ENCODE measurements at regions not wholly inside any gene's neighbourhood (a gene's known extent, or its start where the extent isn't known, plus 50 kb on each side); places are given as distances from the start of the nearest gene placed in this dataset.

DNA sequence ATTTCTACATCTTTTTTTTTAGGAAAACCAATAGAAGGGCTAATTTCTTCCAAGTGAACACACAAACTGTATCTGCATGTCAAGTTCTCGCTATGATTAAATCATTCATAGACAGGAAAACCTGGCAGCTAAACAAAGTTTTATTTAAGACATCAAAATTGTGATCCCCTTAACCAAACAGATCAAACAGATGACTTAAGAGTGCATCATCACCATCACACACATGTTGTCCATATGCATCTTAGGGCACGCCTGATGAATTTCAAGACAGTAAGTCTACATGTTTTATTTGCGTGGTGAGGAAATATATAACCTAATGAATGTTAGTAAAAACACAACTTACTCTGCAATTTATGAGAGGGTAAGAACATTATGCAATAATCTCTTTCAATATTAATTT lies 317.0 kb upstream of the ANXA10 start:
- no peak for TF ChIP-seq SPI1 (IDR thresholded peaks at IDR 0.05; ENCODE audit: low read depth, low read length)
- TF ChIP-seq TAF1 (IDR thresholded peaks at IDR 0.05; ENCODE audit: low read depth, low read length) = no peak
- no peak for TF ChIP-seq POLR2A (IDR thresholded peaks at IDR 0.05; ENCODE audit: low read depth, low read length)
- no peak for TF ChIP-seq POU2F2 (IDR thresholded peaks at IDR 0.05; ENCODE audit: low read depth, low read length)
- no peak for TF ChIP-seq POLR2AphosphoS5 (IDR thresholded peaks at IDR 0.05; ENCODE audit: low read depth, low read length)
- TF ChIP-seq PAX5 (IDR thresholded peaks at IDR 0.05; ENCODE audit: insufficient read depth, low read length, severe bottlenecking) = no peak
- DNase-seq (ENCODE audit: insufficient read length, low spot score) (no peak), FAIRE-seq (no peak)

DNA sequence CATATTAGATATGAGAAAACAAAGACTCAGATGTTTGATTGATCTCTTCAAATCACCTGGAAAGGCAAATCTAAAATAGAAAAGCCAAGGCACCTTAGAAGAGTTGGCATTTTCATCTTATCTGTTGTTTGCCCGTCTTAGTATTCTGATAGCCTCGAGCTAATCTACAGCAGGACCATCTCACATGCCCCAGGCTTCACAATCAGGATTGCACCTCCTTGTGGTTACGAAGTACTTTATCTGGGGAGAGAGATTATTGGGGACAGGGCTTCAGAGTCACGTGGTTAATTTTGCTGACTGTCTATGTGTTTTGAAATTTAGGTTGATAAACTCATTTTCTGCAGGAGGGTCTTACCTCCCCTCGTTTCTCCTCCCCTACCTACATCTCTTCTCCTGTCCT lies 313.1 kb upstream of the ANXA10 start:
- TF ChIP-seq SPI1 (IDR thresholded peaks at IDR 0.05; ENCODE audit: low read depth, low read length) (no peak), POLR2AphosphoS5 (IDR thresholded peaks at IDR 0.05; ENCODE audit: low read depth, low read length) (no peak), PAX5 (IDR thresholded peaks at IDR 0.05; ENCODE audit: insufficient read depth, low read length, severe bottlenecking) (no peak), TAF1 (IDR thresholded peaks at IDR 0.05; ENCODE audit: low read depth, low read length) (no peak), POLR2A (IDR thresholded peaks at IDR 0.05; ENCODE audit: low read depth, low read length) (no peak), POU2F2 (IDR thresholded peaks at IDR 0.05; ENCODE audit: low read depth, low read length) (no peak)
- FAIRE-seq (no peak), DNase-seq (ENCODE audit: insufficient read length, low spot score) (no peak)

DNA sequence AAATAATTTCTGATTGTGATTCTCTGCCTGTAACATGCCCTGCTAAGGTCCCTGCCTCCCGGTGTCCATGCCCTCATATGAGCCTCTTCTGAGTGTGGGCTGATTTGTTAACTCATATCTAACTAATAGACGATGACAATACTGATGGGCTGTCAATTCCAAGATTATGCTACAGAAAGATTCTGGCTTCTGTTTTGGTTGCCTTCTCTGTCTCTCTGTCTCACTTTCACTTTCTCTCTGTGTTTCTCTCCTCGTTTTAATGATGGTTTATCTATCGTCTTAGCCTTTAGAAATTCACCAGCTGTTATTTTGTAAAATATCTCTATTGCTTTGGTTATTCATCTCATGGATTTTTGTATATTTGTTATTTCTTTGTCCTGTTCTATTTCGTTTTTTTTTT lies 312.5 kb upstream of the ANXA10 start:
- no peak for DNase-seq (ENCODE audit: insufficient read length, low spot score)
- TF ChIP-seq SPI1 (IDR thresholded peaks at IDR 0.05; ENCODE audit: low read depth, low read length) (no peak), PAX5 (IDR thresholded peaks at IDR 0.05; ENCODE audit: insufficient read depth, low read length, severe bottlenecking) (no peak), POU2F2 (IDR thresholded peaks at IDR 0.05; ENCODE audit: low read depth, low read length) (no peak), POLR2A (IDR thresholded peaks at IDR 0.05; ENCODE audit: low read depth, low read length) (no peak), POLR2AphosphoS5 (IDR thresholded peaks at IDR 0.05; ENCODE audit: low read depth, low read length) (no peak)
- FAIRE-seq = no peak

DNA sequence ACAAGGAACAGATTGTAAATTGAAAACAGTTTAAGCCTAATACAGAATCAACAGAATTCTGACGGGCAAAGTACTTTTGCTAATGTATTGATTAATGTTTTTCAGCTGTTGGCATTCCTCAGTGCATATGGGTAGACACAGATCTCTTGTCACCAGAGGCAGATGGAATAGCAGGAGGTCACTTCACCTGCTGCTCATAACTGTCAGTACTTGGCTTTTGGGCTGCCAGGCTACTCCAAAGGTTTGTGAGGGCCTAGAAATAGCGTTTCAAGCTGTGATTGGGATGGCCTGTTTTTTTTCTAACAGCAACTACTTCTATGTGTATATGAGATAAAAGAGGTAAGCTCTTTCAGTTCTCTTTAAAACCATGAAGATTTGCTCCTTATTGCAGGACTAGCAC lies 307.5 kb upstream of the ANXA10 start:
- FAIRE-seq (no peak), DNase-seq (ENCODE audit: insufficient read length, low spot score) (no peak)
- no peak for TF ChIP-seq POLR2A (IDR thresholded peaks at IDR 0.05; ENCODE audit: low read depth, low read length)
- no peak for TF ChIP-seq POLR2AphosphoS5 (IDR thresholded peaks at IDR 0.05; ENCODE audit: low read depth, low read length)
- no peak for TF ChIP-seq POU2F2 (IDR thresholded peaks at IDR 0.05; ENCODE audit: low read depth, low read length)
- TF ChIP-seq TAF1 (IDR thresholded peaks at IDR 0.05; ENCODE audit: low read depth, low read length) = no peak
- no peak for TF ChIP-seq PAX5 (IDR thresholded peaks at IDR 0.05; ENCODE audit: insufficient read depth, low read length, severe bottlenecking)

DNA sequence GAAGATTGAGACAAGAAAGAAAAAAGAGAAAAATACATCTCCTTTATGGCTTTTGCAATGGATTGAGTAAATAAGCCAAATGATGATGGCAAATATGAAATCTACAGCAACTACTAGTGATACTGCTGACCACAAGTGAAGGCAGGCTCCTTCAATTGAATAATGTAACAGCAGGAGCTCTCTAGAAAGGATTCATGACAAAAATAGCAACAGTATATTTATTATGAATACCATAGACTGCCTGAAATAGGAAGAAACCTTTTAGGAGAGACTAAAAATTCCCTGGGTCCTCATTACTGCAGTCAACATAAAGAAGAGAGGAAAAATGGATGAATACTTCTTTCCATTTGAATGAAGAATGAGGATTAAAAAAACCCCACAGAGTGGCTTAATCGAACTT lies 306.8 kb upstream of the ANXA10 start:
- FAIRE-seq (no peak), DNase-seq (ENCODE audit: insufficient read length, low spot score) (no peak)
- no peak for TF ChIP-seq POLR2AphosphoS5 (IDR thresholded peaks at IDR 0.05; ENCODE audit: low read depth, low read length)
- TF ChIP-seq POU2F2 (IDR thresholded peaks at IDR 0.05; ENCODE audit: low read depth, low read length) = no peak

DNA sequence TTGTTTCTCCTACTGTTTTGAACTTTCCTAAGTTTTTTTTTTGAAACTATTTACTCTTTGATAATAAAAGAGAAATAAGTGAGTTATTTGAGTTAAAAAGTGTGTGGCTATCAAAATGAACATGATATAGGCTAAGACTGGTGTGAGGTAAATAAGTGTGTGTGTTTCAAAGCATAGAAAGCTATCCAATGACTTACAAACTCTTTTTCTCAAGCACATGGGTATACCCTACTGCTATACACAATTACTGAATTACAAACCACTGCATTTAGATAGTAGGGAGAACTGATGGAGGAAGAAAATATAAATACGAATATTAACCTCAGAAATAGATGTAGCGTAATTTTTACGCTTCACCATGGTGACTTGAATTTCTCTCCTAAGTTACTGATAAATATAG lies 305.8 kb upstream of the ANXA10 start:
- FAIRE-seq = no peak
- no peak for DNase-seq (ENCODE audit: insufficient read length, low spot score)
- TF ChIP-seq POLR2A (IDR thresholded peaks at IDR 0.05; ENCODE audit: low read depth, low read length) = no peak
- no peak for TF ChIP-seq SPI1 (IDR thresholded peaks at IDR 0.05; ENCODE audit: low read depth, low read length)
- no peak for TF ChIP-seq POU2F2 (IDR thresholded peaks at IDR 0.05; ENCODE audit: low read depth, low read length)
- TF ChIP-seq POLR2AphosphoS5 (IDR thresholded peaks at IDR 0.05; ENCODE audit: low read depth, low read length) = no peak
- TF ChIP-seq PAX5 (IDR thresholded peaks at IDR 0.05; ENCODE audit: insufficient read depth, low read length, severe bottlenecking) = no peak
- no peak for TF ChIP-seq TAF1 (IDR thresholded peaks at IDR 0.05; ENCODE audit: low read depth, low read length)

DNA sequence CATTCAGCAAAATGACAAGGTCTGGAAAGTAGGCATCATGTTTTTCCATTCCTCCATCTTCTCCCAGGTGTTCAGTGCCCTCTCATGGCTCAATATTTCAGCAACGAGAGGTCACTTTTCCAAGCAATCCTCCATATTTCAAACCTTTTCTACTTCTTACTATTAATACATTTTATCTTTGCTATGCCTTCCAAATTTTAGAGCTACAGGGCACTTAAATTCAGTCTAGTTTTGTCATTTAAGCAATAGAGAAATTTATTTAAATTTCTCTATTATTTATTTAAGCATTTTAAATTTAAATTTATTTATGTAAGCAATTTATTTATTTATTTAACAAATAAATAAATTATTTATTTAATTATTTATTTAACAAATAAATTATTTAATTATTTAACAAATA lies 305.1 kb upstream of the ANXA10 start:
- TF ChIP-seq POLR2A (IDR thresholded peaks at IDR 0.05; ENCODE audit: low read depth, low read length) (no peak), SPI1 (IDR thresholded peaks at IDR 0.05; ENCODE audit: low read depth, low read length) (no peak), POLR2AphosphoS5 (IDR thresholded peaks at IDR 0.05; ENCODE audit: low read depth, low read length) (no peak), POU2F2 (IDR thresholded peaks at IDR 0.05; ENCODE audit: low read depth, low read length) (no peak), PAX5 (IDR thresholded peaks at IDR 0.05; ENCODE audit: insufficient read depth, low read length, severe bottlenecking) (no peak), TAF1 (IDR thresholded peaks at IDR 0.05; ENCODE audit: low read depth, low read length) (no peak)
- no peak for DNase-seq (ENCODE audit: insufficient read length, low spot score)
- no peak for FAIRE-seq

DNA sequence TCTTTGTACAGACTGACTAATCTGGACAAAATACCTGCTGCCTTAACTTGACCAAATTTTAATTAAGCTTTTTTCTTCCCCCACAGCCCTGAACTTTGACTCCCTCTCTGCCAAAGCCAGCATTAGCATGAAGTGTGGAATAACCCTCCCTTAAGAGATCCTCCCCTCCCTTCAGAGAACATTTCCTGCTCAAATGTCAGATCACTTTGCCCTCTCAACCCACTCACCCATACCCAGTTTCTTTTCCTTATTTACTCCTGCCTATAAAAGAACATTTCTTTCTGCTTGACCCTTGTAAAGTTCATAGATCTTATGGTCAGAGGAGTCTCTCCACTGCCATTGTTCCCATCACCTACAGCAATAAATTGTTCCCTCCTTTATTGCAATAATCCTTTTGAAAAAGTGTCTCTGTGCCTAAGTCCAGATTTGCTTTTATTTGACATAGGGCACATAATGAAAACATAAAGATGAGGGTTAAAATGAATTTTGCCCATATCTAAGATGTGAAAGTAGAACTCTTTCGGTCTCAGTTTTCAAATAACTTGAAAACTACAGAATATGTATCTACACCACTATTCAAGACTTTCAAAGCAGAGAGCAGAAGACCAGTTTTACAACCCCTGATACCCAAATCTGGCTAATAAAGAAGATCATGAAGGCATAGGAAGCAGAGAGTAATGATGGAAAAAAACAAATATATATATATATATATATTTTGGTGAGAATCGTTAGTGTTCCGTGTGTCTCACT lies 289.7 kb upstream of the ANXA10 start:
- FAIRE-seq (no peak), DNase-seq (ENCODE audit: insufficient read length, low spot score) (no peak)
- TF ChIP-seq POLR2AphosphoS5 (IDR thresholded peaks at IDR 0.05; ENCODE audit: low read depth, low read length) (no peak), TAF1 (IDR thresholded peaks at IDR 0.05; ENCODE audit: low read depth, low read length) (no peak), SPI1 (IDR thresholded peaks at IDR 0.05; ENCODE audit: low read depth, low read length) (no peak), POLR2A (IDR thresholded peaks at IDR 0.05; ENCODE audit: low read depth, low read length) (no peak), POU2F2 (IDR thresholded peaks at IDR 0.05; ENCODE audit: low read depth, low read length) (no peak), PAX5 (IDR thresholded peaks at IDR 0.05; ENCODE audit: insufficient read depth, low read length, severe bottlenecking) (no peak)

DNA sequence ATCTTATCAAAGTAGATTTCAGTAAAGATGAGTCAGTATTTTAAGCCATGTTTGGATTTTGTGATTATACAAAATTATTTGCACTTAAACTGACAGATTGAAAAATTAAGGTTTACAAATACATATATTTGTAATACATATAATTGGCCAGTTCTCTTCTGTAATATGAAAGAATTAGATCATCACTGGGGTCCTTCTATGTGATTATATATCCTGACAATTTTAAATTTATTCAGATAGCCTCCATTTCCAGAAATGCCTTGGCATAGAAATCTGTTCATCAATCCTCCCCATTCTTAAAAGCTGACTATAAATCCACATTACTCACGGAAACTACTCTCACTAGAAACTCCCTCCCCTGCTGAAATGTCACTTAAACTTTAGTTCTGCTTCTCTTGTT lies 280.4 kb upstream of the ANXA10 start:
- FAIRE-seq = no peak
- TF ChIP-seq SPI1 (IDR thresholded peaks at IDR 0.05; ENCODE audit: low read depth, low read length) (no peak), TAF1 (IDR thresholded peaks at IDR 0.05; ENCODE audit: low read depth, low read length) (no peak), POLR2A (IDR thresholded peaks at IDR 0.05; ENCODE audit: low read depth, low read length) (no peak), POLR2AphosphoS5 (IDR thresholded peaks at IDR 0.05; ENCODE audit: low read depth, low read length) (no peak), POU2F2 (IDR thresholded peaks at IDR 0.05; ENCODE audit: low read depth, low read length) (no peak), PAX5 (IDR thresholded peaks at IDR 0.05; ENCODE audit: insufficient read depth, low read length, severe bottlenecking) (no peak)

DNA sequence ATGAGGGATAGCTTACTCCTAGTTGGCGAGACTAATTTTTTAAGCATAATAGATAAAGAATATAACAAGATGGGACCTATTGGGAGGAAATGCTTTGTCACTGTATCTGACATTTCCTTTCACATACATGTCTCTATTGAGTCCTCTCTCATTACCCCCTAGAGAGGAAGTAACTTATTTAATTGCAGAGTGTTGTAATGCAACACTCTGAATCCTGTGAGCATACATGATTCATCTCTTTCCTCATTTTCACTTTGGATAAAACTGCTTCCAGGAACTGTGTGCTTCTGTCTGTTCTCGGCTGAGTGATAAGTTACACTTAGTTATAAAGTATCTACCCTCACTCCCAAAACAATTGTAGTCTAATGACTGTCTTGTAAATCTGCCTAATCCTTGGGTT lies 266.1 kb upstream of the ANXA10 start:
- DNase-seq (ENCODE audit: insufficient read length, low spot score) (no peak), FAIRE-seq (no peak)
- TF ChIP-seq POLR2AphosphoS5 (IDR thresholded peaks at IDR 0.05; ENCODE audit: low read depth, low read length) (no peak), TAF1 (IDR thresholded peaks at IDR 0.05; ENCODE audit: low read depth, low read length) (no peak), POU2F2 (IDR thresholded peaks at IDR 0.05; ENCODE audit: low read depth, low read length) (no peak), PAX5 (IDR thresholded peaks at IDR 0.05; ENCODE audit: insufficient read depth, low read length, severe bottlenecking) (no peak), POLR2A (IDR thresholded peaks at IDR 0.05; ENCODE audit: low read depth, low read length) (no peak), SPI1 (IDR thresholded peaks at IDR 0.05; ENCODE audit: low read depth, low read length) (no peak)

More for the DNA sequence above, 280.4 kb upstream of the ANXA10 start:
- no peak for DNase-seq (ENCODE audit: insufficient read length, low spot score)

Data from GM12891 (cell line).